ENCODE measurements at regions not wholly inside any gene's neighbourhood (a gene's known extent, or its start where the extent isn't known, plus 50 kb on each side); places are given as distances from the start of the nearest gene placed in this dataset.

GRCh38 chr5:1948663-1949191 is 66.0 kb upstream of the IRX4 start:
- FAIRE-seq, result no peak
- DNase-seq (ENCODE audit: low spot score), result no peak

GRCh38 chr5:1948111-1948510 is 65.4 kb upstream of the IRX4 start:
- FAIRE-seq, result no peak
- DNase-seq (ENCODE audit: low spot score), result no peak

- FAIRE-seq (no peak), DNase-seq (ENCODE audit: low spot score) (no peak)
These were observed 64.1 kb upstream of the IRX4 start for GRCh38 chr5:1946776-1947175.

- DNase-seq (ENCODE audit: low spot score) (no peak), FAIRE-seq (no peak)
These were observed 63.5 kb upstream of the IRX4 start for GRCh38 chr5:1946122-1946677.

GRCh38 chr5:1945606-1946005 is 62.9 kb upstream of the IRX4 start:
- FAIRE-seq (no peak), DNase-seq (ENCODE audit: low spot score) (no peak)

- DNase-seq (ENCODE audit: low spot score), result no peak
- FAIRE-seq, result no peak
These were observed 61.7 kb upstream of the IRX4 start for GRCh38 chr5:1944408-1944807.

GRCh38 chr5:1943481-1943880 is 60.8 kb upstream of the IRX4 start:
- DNase-seq (ENCODE audit: low spot score), result no peak
- no peak for FAIRE-seq

GRCh38 chr5:1942630-1943029 is 59.9 kb upstream of the IRX4 start:
- no peak for DNase-seq (ENCODE audit: low spot score)
- FAIRE-seq, result no peak

GRCh38 chr5:1942158-1942557 is 59.4 kb upstream of the IRX4 start:
- FAIRE-seq, result no peak
- DNase-seq (ENCODE audit: low spot score), result no peak

GRCh38 chr5:1939256-1939655 is 56.5 kb upstream of the IRX4 start:
- DNase-seq (ENCODE audit: low spot score) (no peak), FAIRE-seq (no peak)

GRCh38 chr5:1938310-1939000 is 55.7 kb upstream of the IRX4 start:
- FAIRE-seq, result no peak
- no peak for DNase-seq (ENCODE audit: low spot score)

- FAIRE-seq (no peak), DNase-seq (ENCODE audit: low spot score) (no peak)
These were observed 54.9 kb upstream of the IRX4 start for GRCh38 chr5:1937590-1937989.

GRCh38 chr5:1936901-1937300 is 54.2 kb upstream of the IRX4 start:
- no peak for DNase-seq (ENCODE audit: low spot score)
- no peak for FAIRE-seq

GRCh38 chr5:1936413-1936812 is 53.7 kb upstream of the IRX4 start:
- FAIRE-seq (no peak), DNase-seq (ENCODE audit: low spot score) (no peak)

GRCh38 chr5:1934801-1935429 is 52.2 kb upstream of the IRX4 start:
- FAIRE-seq, result no peak

GRCh38 chr5:1934056-1934394 is 51.3 kb upstream of the IRX4 start:
- FAIRE-seq, result no peak
- no peak for DNase-seq (ENCODE audit: low spot score)

More at GRCh38 chr5:1934801-1935429, 52.2 kb upstream of the IRX4 start:
- no peak for DNase-seq (ENCODE audit: low spot score)

GRCh38 chr5:1933364-1934055 is 50.8 kb upstream of the IRX4 start:
- DNase-seq (ENCODE audit: low spot score) (no peak), FAIRE-seq (no peak)

All from RCC 7860 (cell line).